ENCODE measurements at regions not wholly inside any gene's neighbourhood (a gene's known extent, or its start where the extent isn't known, plus 50 kb on each side); places are given as distances from the start of the nearest gene placed in this dataset.

- TF ChIP-seq POLR2A (IDR thresholded peaks at IDR 0.05; ENCODE audit: low read length) (no peak), GATA1 (IDR thresholded peaks at IDR 0.05; ENCODE audit: low read depth, low read length) (no peak)
These were observed 97.9 kb downstream of the DISP1 start for GRCh38 chr1:222912730-222913129.

Data from erythroblast (primary cell).